RWPE2 (cell line): ENCODE measurements at regions not wholly inside any gene's neighbourhood (a gene's known extent, or its start where the extent isn't known, plus 50 kb on each side); places are given as distances from the start of the nearest gene placed in this dataset.
"Not testable (repeated sequence)": the region's sequence is repeated elsewhere in the genome, so short reads cannot be mapped to it uniquely, and the experiment has no call there.

Experiments used
- ATAC-seq: fragments of 200-7000 bp; cut with Tn5 transposase; 3 replicates; pipeline ENCODE4 v1.9.1; 2021; ENCODE audit warnings: low read depth
- DNase-seq: peaks from one replicate; pipeline ENCODE4 v3.0.0-alpha.2; 2020; ENCODE audit warnings: low spot score
- H3K27ac ChIP-seq: fragments of 450-650 bp; 2 replicates; pipeline ENCODE4 v1.5.1; 2017; ENCODE audit warnings: mild to moderate bottlenecking; ENCODE audit not compliant: poor library complexity, severe bottlenecking
- H3K27me3 ChIP-seq: fragments of 250-450 bp; sonication (Bioruptor Pico); 2 replicates; pipeline ENCODE4 v1.5.1; 2021; ENCODE audit warnings: mild to moderate bottlenecking, moderate library complexity; ENCODE audit not compliant: insufficient read depth, poor library complexity, severe bottlenecking
- H3K36me3 ChIP-seq: fragments of 250-450 bp; sonication (Bioruptor Pico); 2 replicates; pipeline ENCODE4 v1.5.1; 2020; ENCODE audit warnings: low read depth, mild to moderate bottlenecking, moderate library complexity
- H3K4me1 ChIP-seq: fragments of 250-450 bp; sonication (Bioruptor Pico); 2 replicates; pipeline ENCODE4 v1.5.1; 2021; ENCODE audit warnings: mild to moderate bottlenecking, moderate library complexity; ENCODE audit not compliant: insufficient read depth, poor library complexity, severe bottlenecking
- H3K4me3 ChIP-seq: fragments of 250-450 bp; sonication (Bioruptor Pico); 2 replicates; pipeline ENCODE4 v1.5.1; 2021; ENCODE audit warnings: mild to moderate bottlenecking, moderate library complexity; ENCODE audit not compliant: severe bottlenecking
- H3K9me3 ChIP-seq: fragments of 250-450 bp; sonication (Bioruptor Pico); 2 replicates; pipeline ENCODE4 v1.5.1; 2021; ENCODE audit warnings: mild to moderate bottlenecking, moderate library complexity; ENCODE audit not compliant: severe bottlenecking
- TF ChIP-seq, protein P1 (sequence below): fragments of 450-650 bp; IDR thresholded peaks from one replicate; pipeline ENCODE4 v1.5.1; 2017; ENCODE audit warnings: mild to moderate bottlenecking, moderate library complexity; ENCODE audit not compliant: poor library complexity, severe bottlenecking

DNA sequence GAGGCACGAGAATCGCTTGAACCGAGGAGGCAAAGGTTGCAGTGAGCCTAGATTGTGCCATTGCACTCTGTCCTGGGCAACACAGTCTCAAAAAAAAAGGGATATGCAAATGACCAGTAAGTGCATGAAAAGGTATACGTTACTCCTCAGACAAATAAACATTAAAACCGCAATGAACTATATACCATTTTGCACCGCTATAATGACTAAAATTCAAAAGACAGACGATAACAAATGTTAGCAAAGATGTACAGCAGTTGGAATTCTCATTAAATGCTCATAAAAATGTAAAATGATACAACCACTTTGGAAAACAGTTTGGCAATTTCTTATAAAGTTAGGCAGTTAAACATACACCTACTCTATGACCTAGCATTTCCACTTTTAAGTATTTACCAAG is 67.4 kb upstream of the MSH6 start:
- ATAC-seq (no peak), DNase-seq (no peak)
- no peaks in the 10 kb centered on the region for H3K36me3 ChIP-seq
- TF ChIP-seq, protein P1, sequence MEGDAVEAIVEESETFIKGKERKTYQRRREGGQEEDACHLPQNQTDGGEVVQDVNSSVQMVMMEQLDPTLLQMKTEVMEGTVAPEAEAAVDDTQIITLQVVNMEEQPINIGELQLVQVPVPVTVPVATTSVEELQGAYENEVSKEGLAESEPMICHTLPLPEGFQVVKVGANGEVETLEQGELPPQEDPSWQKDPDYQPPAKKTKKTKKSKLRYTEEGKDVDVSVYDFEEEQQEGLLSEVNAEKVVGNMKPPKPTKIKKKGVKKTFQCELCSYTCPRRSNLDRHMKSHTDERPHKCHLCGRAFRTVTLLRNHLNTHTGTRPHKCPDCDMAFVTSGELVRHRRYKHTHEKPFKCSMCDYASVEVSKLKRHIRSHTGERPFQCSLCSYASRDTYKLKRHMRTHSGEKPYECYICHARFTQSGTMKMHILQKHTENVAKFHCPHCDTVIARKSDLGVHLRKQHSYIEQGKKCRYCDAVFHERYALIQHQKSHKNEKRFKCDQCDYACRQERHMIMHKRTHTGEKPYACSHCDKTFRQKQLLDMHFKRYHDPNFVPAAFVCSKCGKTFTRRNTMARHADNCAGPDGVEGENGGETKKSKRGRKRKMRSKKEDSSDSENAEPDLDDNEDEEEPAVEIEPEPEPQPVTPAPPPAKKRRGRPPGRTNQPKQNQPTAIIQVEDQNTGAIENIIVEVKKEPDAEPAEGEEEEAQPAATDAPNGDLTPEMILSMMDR = no peak
- no peaks in the 10 kb centered on the region for H3K27me3 ChIP-seq
- H3K4me1 ChIP-seq = no peaks in the 10 kb centered on the region
- H3K9me3 ChIP-seq = no peaks in the 10 kb centered on the region
- no peak overlapping the region for H3K27ac ChIP-seq
- H3K4me3 ChIP-seq = no peak overlapping the region

GRCh38 chr2:47708801-47709499 is 74.0 kb upstream of the MSH6 start:
- TF ChIP-seq, protein P1 = no peak
- ATAC-seq (no peak), DNase-seq (no peak)
- H3K27me3 ChIP-seq = no peaks in the 10 kb centered on the region
- no peak overlapping the region for H3K4me3 ChIP-seq
- H3K27ac ChIP-seq = no peak overlapping the region
- H3K36me3 ChIP-seq = no peaks in the 10 kb centered on the region
- no peaks in the 10 kb centered on the region for H3K4me1 ChIP-seq
- no peaks in the 10 kb centered on the region for H3K9me3 ChIP-seq

DNA sequence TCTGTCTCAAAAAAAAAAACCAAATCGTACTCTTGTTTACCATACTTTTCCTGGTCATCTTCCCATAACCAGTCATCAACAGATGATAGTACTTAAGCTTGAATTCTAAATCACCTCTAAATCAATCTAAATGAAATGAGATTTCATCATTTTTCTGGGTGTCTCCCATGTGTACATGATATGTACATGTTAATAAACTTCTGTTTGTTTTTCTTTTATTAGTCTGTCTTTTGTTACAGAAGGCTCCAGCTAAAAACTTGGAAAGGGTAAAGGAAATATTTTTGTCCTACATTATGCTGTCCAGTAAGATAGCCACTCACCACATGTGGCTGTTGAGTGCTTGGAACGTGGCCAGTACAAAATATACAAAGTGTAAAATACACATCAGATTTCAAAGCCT is 78.7 kb upstream of the MSH6 start:
- TF ChIP-seq, protein P1 = no peak
- Histone ChIP-seq H3K27ac (no peak overlapping the region), H3K27me3 (no peaks in the 10 kb centered on the region), H3K4me1 (no peaks in the 10 kb centered on the region), H3K36me3 (no peaks in the 10 kb centered on the region), H3K9me3 (peaks cover 2% of the 10 kb centered on the region), H3K4me3 (no peak overlapping the region)
- no peak for ATAC-seq
- DNase-seq = no peak

DNA sequence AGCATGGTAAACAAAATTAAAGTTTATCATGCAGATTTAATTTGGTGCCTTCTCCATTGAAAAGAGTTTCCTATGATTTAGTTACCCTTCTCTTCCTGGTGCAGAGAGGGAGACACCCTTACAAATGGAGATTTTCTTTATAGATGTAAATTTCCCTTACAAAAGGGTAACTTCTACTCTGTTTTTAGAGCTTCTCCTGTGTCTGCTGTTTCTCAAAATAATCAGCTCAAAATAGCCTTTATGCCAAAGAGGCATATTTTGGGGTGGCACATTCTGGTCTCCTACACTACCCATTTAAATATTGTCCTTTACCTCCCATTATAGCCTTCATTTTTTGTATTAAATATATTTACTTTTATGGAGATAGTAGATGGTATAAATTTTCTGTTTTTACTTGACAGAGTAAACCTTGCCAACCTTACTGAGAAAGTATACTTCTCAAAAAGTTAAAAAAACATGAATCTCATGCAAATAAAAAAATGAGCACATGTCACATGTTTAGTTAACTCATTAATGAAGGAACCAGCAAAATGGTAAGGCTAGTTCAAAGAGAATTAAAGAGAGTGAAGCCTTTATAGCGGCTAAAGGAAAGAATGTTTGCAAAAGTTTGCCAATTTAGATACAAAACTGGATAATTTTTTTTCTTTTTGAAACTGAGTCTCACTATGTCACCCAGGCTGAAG is 83.3 kb upstream of the MSH6 start:
- Histone ChIP-seq H3K9me3 (peaks cover 2% of the 10 kb centered on the region), H3K27ac (no peak overlapping the region), H3K4me3 (no peak overlapping the region), H3K36me3 (no peaks in the 10 kb centered on the region), H3K27me3 (no peaks in the 10 kb centered on the region), H3K4me1 (no peaks in the 10 kb centered on the region)
- ATAC-seq (no peak), DNase-seq (no peak)
- TF ChIP-seq, protein P1 = no peak

DNA sequence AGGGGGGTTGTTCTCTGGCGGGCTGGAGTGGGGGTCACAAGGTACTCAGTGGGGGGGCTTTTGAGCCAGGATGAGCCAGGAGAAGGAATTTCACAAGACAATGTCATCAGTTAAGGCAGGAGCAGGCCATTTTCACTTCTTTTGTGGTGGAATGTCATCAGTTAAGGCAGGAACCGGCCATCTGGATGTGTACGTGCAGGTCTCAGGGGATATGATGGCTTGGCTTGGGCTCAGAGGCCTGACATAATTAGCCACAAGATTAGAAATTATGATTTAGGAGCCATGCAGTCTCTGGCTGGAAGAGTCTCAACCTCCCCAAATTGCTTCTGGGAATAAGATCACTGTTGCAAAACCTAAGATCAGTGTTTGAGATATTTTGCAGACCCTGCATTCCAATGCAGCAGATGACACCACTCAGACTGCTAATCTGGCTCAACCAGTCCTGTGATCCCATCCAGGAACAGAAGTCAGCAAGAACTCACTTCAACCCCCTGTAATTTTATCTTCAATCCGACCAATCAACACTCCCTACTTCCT is 84.4 kb upstream of the MSH6 start:
- not testable (repeated sequence) for ATAC-seq, H3K4me3 ChIP-seq, H3K27ac ChIP-seq, DNase-seq, H3K27me3 ChIP-seq, H3K9me3 ChIP-seq, H3K36me3 ChIP-seq, H3K4me1 ChIP-seq

DNA sequence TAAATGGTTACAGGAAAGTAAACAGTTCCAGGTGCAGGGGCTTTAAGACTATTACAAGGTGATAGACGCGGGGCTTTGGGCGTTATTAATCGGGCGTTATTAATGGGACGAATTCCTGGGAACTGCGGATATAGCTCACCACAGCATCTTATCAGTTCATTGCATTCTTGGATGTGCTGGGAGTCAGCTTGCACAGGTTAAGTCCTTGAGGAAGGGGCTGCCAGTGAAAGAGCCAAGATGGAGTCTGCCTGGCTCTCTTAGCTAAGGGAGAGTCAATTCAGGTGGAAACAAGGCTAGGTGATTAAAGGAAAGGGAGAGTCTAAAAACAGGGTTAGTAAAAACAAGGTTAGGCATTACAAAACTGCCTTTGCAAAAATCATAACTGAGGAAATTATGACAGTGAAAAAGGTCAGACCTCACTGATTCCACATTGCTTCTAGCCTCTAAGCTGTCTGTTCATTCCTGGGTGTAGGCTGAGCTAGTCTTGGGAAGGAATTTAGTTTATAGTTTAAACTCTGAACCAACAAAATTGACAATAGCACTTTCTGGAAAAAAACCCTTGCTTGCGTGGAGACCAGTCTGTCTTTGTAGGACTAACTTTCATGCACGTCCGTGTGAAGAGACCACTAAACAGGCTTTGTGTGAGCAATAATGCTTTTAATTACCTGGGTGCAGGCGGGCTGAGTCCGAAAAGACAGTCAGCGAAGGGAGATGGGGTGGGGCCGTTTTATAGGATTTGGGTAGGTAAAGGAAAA is 85.1 kb upstream of the MSH6 start:
- H3K4me1 ChIP-seq, H3K27me3 ChIP-seq, ATAC-seq, H3K9me3 ChIP-seq, H3K4me3 ChIP-seq, H3K27ac ChIP-seq, H3K36me3 ChIP-seq, DNase-seq: not testable (repeated sequence)
